ENCODE measurements at regions not wholly inside any gene's neighbourhood (a gene's known extent, or its start where the extent isn't known, plus 50 kb on each side); places are given as distances from the start of the nearest gene placed in this dataset.

GRCh38 chr6:67591910-67592309 is 1043.2 kb upstream of the ADGRB3 start:
- Histone ChIP-seq H3K27me3 (no peaks in the 10 kb centered on the region), H3K4me1 (replicated peaks in 1 of 2) (no peaks in the 10 kb centered on the region), H3K4me3 (no peak overlapping the region), H3K36me3 (replicated peaks in 1 of 2) (no peaks in the 10 kb centered on the region), H3K27ac (no peak overlapping the region), H3K9me3 (replicated peaks in 1 of 3) (peaks cover 0 to 7% (median 0%) of the 10 kb centered on the region in 3 donors)
- DNase-seq = no peak
- no peak for TF ChIP-seq CTCF (IDR thresholded peaks at IDR 0.05)
- no peak for TF ChIP-seq POLR2A (IDR thresholded peaks at IDR 0.05)
- intact Hi-C loops (cut with DNase I) = no loop called here

- no peaks in the 10 kb centered on the region for H3K4me1 ChIP-seq (replicated peaks in 1 of 2)
- no peak for DNase-seq
- no peaks in the 10 kb centered on the region for H3K36me3 ChIP-seq (replicated peaks in 1 of 2)
- H3K4me3 ChIP-seq = no peak overlapping the region
- 68 to 81% (median 75%) methylated on average over 1 of the region's 1 CpG for WGBS, 4 donors
- TF ChIP-seq POLR2A (IDR thresholded peaks at IDR 0.05) (no peak), CTCF (IDR thresholded peaks at IDR 0.05) (no peak)
- H3K9me3 ChIP-seq (replicated peaks in 1 of 3) = no peaks in the 10 kb centered on the region
- H3K27ac ChIP-seq = no peak overlapping the region
- intact Hi-C loops (cut with DNase I) = no loop called here
- H3K27me3 ChIP-seq = no peaks in the 10 kb centered on the region
Measured at GRCh38 chr6:67567842-67568241, 1067.2 kb upstream of the ADGRB3 start.

DNA sequence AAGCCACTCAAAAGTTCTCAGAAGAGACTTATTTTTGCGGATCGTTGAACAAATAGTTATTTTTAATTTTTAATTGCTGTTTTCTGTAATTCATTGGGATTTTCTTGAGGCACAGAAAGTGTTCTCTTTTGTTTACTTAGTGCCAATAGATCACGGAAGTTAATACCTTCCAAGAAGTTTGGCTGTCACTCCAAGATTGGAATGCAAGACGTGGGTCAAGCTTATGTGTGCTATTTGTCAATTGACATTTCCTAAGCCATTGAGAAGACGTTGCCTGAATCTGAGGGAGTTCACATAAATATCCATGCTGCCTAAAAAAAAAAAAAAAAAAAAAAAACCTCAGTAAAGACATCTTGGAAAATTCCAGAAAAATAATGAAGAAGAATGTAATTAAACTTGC is 1071.4 kb upstream of the ADGRB3 start:
- no peaks in the 10 kb centered on the region for H3K4me1 ChIP-seq (replicated peaks in 1 of 2)
- no peaks in the 10 kb centered on the region for H3K27me3 ChIP-seq
- TF ChIP-seq CTCF (IDR thresholded peaks at IDR 0.05) (no peak), POLR2A (IDR thresholded peaks at IDR 0.05) (no peak)
- no peak for DNase-seq
- intact Hi-C loops (cut with DNase I) = no loop called here
- H3K9me3 ChIP-seq (replicated peaks in 1 of 3) = no peaks in the 10 kb centered on the region
- no peak overlapping the region for H3K4me3 ChIP-seq
- H3K36me3 ChIP-seq (replicated peaks in 1 of 2) = no peaks in the 10 kb centered on the region
- WGBS, 4 donors = 48 to 56% (median 54%) methylated on average over 5 of the region's 5 CpGs
- no peak overlapping the region for H3K27ac ChIP-seq

DNA sequence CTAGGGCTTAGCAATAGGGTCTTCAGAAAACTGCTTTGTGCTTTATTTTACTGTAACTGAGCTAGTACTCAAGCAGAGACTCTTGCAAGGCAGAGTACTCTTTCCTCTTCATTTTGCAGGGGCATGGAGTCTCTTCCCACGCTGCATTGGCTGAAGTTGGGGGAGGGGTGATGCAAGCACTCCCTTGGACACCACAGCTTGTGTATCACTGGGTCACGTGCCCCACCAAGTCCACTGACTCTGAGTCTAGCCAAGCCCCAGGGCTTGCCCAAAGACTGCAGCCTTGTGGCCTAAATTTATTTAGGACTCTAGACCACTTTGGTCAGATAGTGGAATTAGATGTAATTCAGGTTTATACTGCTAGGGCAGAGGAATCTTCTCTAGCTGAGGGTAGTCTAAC is 1075.0 kb upstream of the ADGRB3 start:
- no peak for DNase-seq
- WGBS, 4 donors = 68 to 84% (median 72%) methylated on average over 2 of the region's 2 CpGs
- H3K27ac ChIP-seq = no peak overlapping the region
- intact Hi-C loops (cut with DNase I) = no loop called here
- no peaks in the 10 kb centered on the region for H3K27me3 ChIP-seq
- H3K9me3 ChIP-seq (replicated peaks in 1 of 3) = no peaks in the 10 kb centered on the region
- H3K36me3 ChIP-seq (replicated peaks in 1 of 2) = no peaks in the 10 kb centered on the region
- H3K4me1 ChIP-seq (replicated peaks in 1 of 2) = no peaks in the 10 kb centered on the region
- H3K4me3 ChIP-seq = no peak overlapping the region
- TF ChIP-seq CTCF (IDR thresholded peaks at IDR 0.05) (no peak), POLR2A (IDR thresholded peaks at IDR 0.05) (no peak)
